DMS79 treated with DMSO at 0.1 percent for 48 hours (cell line): ENCODE measurements at regions not wholly inside any gene's neighbourhood (a gene's known extent, or its start where the extent isn't known, plus 50 kb on each side); places are given as distances from the start of the nearest gene placed in this dataset.
A peak's percentile ranks its signal among the peaks of the same experiment; 100 is the strongest.

ENCODE experiments used
- DNase-seq: peaks from one replicate; lab custom pipeline; 2025; lab: John Stamatoyannopoulos, UW

DNA sequence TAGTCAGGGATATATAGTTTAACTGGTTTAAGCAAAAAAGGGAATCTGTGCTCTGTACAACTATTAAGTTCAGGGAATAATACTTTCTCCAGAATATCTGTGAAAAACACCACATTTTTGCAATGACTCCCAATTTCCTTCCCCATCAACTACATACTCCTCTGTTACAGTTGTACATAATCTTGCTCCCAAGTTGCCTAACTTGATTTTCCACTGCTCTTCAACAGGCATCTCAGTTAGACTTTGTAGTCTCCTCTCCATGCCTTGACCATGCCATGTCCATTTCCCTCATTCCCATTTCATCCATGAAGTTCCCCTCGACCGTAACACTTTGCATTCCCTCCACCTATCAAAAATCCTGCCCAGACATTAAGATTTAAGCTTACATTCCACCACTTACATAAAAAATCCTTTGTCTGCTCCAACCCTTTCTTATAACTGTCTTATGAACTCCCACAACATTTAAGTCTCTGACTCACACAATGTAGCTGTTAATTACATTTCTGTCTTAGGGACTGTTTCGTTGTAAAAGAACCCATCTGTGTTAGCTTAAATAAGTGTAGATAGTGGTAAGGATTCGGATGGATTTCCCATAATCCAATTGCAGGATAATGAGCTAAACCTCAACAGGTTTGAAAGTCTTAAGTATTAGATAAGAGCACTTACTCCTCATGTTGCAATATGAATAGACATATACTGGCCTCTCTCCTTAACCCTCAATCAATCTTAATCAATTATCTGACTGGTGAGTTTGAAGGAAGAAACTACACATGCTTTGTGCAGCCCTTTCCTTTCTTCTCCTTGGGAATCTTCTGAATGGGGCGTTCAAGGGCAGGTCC is 156.5 kb downstream of the PAWR start:
- DNase-seq, result no peak

DNA sequence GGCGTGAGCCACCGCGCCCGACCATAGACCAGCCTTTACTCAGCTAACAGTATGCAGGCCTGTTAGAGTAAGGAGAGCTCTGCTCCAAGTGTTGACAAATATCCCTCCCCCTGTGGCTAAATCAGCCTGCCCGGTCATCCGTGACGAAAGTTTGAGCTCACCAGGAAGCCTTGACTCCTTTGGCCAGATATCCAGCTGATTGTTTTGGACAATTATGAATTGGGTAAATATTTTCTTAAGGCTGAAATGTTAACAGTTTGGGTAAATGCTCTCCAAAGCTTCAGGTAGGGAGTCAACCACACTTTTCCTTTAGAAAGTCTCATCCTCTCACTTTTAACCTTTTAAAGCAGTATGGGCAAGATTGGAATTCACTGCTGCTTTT is 157.9 kb downstream of the PAWR start:
- DNase-seq, result peak; percentile 86

DNA sequence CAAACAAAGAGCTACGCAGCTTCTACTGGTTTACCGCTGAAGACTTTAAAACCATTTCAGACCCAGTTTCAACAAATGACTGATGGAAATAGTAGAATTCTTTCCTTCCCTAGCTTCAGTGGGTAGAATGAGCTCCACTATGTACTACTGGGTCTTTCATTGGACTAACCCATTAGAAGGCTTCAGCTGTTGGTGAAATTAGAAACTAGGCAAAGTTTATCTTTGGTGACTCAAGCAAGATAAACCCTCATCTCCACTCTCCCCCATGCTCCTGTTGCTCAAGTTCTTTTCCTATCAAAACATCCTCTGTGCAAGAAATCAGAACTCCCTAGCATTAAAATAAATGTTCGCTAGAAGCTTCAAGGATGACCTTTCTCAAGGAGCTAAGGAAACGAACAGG is 159.2 kb downstream of the PAWR start:
- no peak for DNase-seq

DNA sequence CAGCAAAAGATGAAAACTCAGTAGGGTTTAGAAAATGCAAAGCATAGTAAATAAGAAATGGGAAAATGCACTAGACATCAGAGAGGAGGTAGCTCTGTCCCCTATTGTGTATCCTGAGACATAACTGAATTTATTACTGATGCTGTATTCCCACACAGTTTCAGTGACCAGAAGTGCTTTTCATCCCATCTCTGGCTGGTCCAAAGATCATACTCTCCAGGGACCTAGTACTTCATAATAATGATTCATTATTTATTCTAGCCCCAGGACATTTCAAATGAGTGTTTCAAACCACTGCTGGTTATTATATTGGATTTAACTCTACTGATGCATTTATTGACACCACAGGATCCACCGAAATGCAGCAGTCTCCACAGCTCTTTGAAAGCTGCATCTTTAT is 163.3 kb downstream of the PAWR start:
- DNase-seq, result peak; percentile 36

DNA sequence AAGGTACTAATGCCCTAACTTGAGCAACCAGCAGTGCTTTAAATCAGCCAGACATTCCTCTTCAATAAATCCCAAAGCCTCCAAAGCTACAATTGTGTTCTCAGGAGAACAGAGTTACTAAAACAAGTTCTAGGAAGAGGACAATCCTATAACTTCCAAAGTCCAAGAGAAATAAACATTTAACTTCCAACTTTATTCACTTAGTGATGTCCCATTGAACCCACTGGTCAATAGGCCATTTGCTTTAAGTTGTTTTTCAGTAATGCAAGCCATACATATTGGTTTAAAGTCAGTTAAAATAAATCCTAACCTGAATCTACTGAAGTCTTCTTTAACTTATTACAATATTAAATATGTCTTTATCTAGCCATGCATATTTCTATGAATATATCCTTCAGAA is 165.4 kb downstream of the PAWR start:
- DNase-seq, result no peak

DNA sequence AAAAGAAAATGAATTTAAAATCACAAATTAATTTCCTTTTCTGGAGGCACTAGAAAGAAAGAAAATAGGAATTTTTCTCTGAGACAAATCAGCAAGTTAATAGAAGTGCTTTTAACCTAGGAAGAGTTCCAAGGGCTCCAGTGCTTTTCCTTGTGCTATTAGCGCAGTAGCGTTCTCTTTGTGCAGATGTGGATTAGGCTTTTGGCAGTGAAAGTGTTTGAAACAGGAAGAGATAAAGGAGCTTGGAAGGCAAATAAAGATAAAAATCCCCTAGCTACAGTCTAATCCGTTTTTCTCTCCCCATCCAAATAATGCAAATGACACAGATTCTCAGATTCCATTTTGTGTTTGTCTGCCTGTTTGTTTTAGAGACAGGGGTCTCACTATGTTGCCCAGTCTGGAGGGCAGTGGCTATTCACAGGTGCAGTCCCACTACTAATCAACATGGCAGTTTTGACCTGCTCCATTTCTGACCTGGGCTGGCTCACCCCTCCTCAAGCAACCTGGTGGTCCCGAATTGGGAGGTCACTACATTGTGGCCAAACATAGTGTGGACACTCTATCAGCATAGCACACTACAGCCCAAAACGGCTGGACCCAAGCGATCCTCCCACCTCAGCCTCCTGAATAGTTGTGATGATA is 166.1 kb downstream of the PAWR start:
- no peak for DNase-seq

DNA sequence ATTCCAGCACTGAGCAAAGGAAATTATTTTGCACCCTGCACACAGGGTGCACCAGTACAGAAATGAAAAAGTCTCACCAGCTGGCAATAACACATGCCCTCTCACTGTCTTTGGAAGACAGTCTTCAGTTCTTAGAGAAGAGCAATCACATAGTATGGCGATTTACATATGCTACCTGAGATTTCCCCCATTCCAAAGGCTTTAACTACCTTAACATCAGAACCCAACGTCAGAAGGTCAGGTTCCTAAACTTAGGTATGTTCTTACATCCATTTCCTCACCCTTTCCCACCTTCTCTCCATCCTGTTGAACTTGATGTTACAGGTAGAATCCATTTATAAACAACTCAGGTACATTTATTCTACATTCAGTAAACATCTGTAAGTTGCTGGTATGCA is 167.8 kb downstream of the PAWR start:
- no peak for DNase-seq

DNA sequence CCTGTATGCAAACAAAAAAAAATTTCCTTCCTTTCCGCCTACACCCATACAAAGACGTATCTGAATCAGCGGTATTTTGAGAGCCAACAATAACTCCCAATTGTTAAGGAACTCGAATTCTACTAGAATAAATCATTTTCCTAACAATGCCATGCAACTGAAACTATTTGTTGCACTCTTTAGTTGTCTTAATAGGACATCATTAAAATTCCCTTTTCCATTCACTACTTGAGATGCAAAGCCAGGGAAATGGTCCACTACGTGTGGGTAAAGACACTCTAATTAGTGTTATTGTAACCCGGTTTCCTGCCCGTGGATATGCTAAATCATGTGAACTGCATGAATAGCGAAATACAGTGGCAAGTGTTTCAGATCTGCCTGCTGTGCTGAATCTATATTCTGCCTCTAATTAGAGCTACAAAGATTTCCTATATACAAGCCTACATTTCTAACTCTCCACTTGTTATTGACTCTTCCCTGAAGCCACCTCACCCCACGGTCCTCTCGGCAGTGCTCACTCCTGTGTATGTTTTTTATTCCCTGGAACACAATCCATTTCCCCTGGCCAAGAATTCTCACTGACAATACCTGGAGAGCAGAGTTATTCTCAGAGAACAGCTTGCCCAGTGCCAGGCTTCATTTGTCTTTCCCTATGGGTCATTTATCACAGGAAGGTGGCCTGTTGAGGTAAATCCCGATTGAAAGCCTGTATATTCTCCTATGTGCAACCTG is 168.3 kb downstream of the PAWR start:
- DNase-seq, result no peak

DNA sequence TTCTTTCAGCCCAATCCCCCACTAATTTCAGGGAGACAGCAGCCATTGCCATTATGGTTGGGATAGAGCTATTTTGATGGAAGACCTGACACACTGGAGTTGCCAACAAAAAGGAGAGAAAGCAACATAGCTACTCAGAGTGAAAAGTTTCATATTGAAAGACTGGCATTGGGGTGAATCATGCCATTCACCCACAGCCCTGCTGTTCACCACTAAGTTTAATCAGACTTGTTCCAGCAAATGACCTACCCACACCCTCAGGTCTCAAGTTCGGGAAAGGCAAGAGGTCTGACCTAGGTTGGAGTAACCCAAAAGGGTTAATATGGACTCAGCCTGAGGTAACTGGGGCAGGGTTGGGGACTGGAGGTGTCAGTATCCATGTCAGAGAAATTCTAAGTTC is 169.2 kb downstream of the PAWR start:
- DNase-seq, result no peak

DNA sequence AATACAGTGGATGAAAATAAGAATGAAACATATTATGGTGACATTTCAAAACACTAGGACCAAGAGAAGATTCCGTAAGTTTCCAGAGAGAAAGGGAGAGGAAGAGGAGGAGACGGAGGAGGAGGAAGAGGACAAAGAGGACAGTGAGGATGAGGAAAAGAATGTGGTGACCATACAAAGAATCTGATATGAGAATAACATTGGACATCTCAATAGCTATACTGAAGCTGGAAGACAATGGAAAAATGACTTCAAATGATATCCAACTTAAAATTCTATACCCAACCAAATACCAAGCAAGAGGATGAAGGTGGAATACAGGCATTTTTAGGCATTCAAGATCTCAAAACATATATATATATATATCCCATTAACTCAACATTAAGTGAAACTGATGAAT is 173.4 kb downstream of the PAWR start:
- DNase-seq, result no peak

DNA sequence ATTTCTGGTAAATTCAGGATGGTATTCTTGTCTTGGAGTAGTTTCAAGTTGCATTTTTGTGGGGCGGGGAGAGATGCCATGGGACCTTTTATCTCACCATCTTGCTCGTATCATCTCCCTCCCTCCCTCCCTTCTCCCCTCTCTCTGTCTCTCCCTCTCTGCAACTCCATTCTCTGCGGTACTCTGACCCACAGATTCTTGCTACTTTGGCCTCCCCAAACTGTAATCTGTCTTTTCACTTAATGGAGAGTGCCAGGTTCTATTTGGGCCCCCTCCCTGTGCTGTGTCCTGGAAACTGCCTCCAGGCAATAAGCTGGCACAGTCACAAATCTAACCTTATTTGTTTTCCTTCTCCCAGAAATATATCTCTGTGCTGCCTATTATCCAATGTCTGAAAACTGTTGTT is 175.2 kb downstream of the PAWR start:
- DNase-seq, result no peak

DNA sequence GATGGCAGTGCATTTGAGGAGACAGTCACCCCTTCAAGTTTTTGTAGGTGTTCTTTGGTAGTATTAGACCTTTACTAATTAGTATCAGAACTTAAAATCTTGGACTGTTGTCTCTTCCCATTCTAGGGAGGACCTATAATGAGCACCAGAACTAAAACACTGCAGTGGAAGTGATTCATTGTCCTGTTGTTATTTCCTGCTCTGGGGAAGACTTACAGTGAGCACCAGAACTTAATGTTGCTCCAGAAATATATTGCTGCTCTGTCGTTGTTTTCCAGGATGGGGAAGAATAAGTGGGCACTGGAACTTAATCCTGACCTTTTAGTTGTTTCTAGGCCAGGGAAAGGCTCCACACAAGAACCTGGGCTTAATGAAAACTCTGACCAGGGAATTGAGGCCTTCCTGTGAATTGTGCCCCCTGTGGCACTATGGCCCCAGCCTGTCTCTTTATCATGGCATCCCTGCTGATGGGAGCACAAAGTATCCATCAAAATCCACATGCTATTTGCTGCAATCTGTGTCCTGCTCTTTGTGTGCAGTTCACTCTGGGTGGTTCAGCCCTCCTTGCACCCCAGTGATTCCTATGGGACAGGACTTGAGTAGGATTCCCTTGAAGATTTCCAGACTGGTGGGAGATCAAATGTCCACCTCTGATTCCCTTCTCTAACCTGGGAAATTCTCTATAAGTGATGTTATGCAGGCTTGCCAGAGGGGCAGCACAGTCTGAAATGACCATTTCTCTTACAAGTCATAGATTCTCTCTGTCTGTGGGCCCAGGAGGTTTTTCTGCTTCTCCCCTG is 175.8 kb downstream of the PAWR start:
- DNase-seq, result no peak

DNA sequence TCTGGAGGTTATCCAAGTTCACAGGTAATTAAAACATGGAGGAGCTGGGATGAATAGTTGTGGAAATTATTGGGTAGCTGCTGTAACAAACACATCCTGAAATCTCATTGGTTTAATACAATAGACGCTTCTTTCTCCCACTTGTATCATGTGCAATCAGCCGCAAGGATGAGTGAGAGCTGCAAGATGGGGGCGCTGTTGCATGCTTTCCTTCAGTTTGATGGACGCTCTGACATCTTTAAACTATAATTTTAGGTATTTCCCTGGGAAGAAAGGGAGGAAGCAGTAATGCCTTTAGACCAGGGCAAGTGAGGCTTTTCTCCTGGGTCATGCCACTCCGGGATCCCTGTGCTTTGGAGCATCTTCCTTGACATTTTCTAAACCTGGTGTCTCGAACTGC is 178.7 kb downstream of the PAWR start:
- no peak for DNase-seq

DNA sequence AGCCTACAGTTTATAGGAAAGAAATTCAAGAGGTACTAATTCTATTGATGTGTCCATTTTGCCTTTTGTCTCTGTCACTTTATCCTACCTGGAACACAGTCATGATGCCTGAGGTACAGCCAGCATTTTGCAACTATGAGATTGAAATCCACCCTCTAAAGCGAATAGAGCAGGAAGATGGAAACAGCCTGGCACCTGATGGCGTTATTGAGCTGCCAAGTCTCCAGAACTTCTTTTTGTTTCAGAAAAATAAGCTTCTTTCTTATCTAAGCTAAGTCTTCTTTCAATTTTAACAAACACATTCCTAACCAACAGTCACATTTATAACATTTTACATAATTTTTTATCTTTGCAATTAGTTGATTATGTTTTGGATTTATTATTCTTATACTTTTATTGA is 182.1 kb downstream of the PAWR start:
- no peak for DNase-seq
